HG03095 (cell line): ENCODE measurements at regions not wholly inside any gene's neighbourhood (a gene's known extent, or its start where the extent isn't known, plus 50 kb on each side); places are given as distances from the start of the nearest gene placed in this dataset.

Experiments
- ATAC-seq: cut with Tn5 transposase; IDR thresholded peaks from one replicate; pipeline ENCODE4 v1.9.1; 2021; ENCODE audit warnings: moderate library complexity; ENCODE audit not compliant: unreplicated experiment

GRCh38 chr16:64184156-64184555 is 937.7 kb downstream of the CDH11 start:
- ATAC-seq, result no peak

- no peak for ATAC-seq
Measured at GRCh38 chr16:64182985-64183384, 938.9 kb downstream of the CDH11 start.

- no peak for ATAC-seq
Measured at GRCh38 chr16:64181271-64181925, 940.5 kb downstream of the CDH11 start.

- ATAC-seq, result no peak
Measured at GRCh38 chr16:64180136-64180900, 941.5 kb downstream of the CDH11 start.

- no peak for ATAC-seq
Measured at GRCh38 chr16:64174327-64174726, 947.5 kb downstream of the CDH11 start.

- no peak for ATAC-seq
Measured at GRCh38 chr16:64172652-64173051, 949.2 kb downstream of the CDH11 start.

- no peak for ATAC-seq
Measured at GRCh38 chr16:64172226-64172625, 949.6 kb downstream of the CDH11 start.

GRCh38 chr16:64171632-64172031 is 950.2 kb downstream of the CDH11 start:
- ATAC-seq, result no peak

- no peak for ATAC-seq
Measured at GRCh38 chr16:64168371-64168770, 953.5 kb downstream of the CDH11 start.

GRCh38 chr16:64167936-64168335 is 953.9 kb downstream of the CDH11 start:
- ATAC-seq, result no peak

GRCh38 chr16:64165368-64165767 is 956.5 kb downstream of the CDH11 start:
- no peak for ATAC-seq

GRCh38 chr16:64162613-64163375 is 959.1 kb downstream of the CDH11 start:
- ATAC-seq, result no peak

- no peak for ATAC-seq
Measured at GRCh38 chr16:64159976-64160375, 961.9 kb downstream of the CDH11 start.

GRCh38 chr16:64158941-64159588 is 962.8 kb downstream of the CDH11 start:
- no peak for ATAC-seq

- ATAC-seq, result no peak
Measured at GRCh38 chr16:64153718-64154117, 968.1 kb downstream of the CDH11 start.

- no peak for ATAC-seq
Measured at GRCh38 chr16:64151990-64152767, 969.7 kb downstream of the CDH11 start.

GRCh38 chr16:64150193-64150592 is 971.7 kb downstream of the CDH11 start:
- no peak for ATAC-seq

- no peak for ATAC-seq
Measured at GRCh38 chr16:64149756-64150155, 972.1 kb downstream of the CDH11 start.

GRCh38 chr16:64148356-64148755 is 973.5 kb downstream of the CDH11 start:
- ATAC-seq, result no peak

GRCh38 chr16:64147941-64148340 is 973.9 kb downstream of the CDH11 start:
- ATAC-seq, result no peak

- no peak for ATAC-seq
Measured at GRCh38 chr16:64144617-64145016, 977.2 kb downstream of the CDH11 start.
